Fibroblast of mammary gland (primary cell): ENCODE measurements at regions not wholly inside any gene's neighbourhood (a gene's known extent, or its start where the extent isn't known, plus 50 kb on each side); places are given as distances from the start of the nearest gene placed in this dataset.
"Not testable (repeated sequence)": the region's sequence is repeated elsewhere in the genome, so short reads cannot be mapped to it uniquely, and the experiment has no call there.

Source experiments
- DNase-seq: peaks from one replicate; pipeline ENCODE4 v3.0.0-alpha.2; 2010; ENCODE audit warnings: low read depth
- H3K4me3 ChIP-seq: 2 replicates; pipeline ENCODE4 v1.5.1; 2011; ENCODE audit warnings: low read depth, mild to moderate bottlenecking, low read length, moderate library complexity; ENCODE audit not compliant: control insufficient read depth
- TF ChIP-seq, protein P1 (sequence below): conservative IDR thresholded peaks from 2 replicates; pipeline ENCODE4 v1.5.1; 2011; ENCODE audit warnings: low read depth, low read length, inconsistent platforms; ENCODE audit not compliant: control insufficient read depth, insufficient read depth

- no peak for DNase-seq
- TF ChIP-seq, protein P1, sequence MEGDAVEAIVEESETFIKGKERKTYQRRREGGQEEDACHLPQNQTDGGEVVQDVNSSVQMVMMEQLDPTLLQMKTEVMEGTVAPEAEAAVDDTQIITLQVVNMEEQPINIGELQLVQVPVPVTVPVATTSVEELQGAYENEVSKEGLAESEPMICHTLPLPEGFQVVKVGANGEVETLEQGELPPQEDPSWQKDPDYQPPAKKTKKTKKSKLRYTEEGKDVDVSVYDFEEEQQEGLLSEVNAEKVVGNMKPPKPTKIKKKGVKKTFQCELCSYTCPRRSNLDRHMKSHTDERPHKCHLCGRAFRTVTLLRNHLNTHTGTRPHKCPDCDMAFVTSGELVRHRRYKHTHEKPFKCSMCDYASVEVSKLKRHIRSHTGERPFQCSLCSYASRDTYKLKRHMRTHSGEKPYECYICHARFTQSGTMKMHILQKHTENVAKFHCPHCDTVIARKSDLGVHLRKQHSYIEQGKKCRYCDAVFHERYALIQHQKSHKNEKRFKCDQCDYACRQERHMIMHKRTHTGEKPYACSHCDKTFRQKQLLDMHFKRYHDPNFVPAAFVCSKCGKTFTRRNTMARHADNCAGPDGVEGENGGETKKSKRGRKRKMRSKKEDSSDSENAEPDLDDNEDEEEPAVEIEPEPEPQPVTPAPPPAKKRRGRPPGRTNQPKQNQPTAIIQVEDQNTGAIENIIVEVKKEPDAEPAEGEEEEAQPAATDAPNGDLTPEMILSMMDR: no peak
- H3K4me3 ChIP-seq: no peak overlapping the region
These were observed 309.1 kb downstream of the TLL1 start for GRCh38 chr4:166182145-166182544.

- no peak for DNase-seq
- no peak overlapping the region for H3K4me3 ChIP-seq
- TF ChIP-seq, protein P1: no peak
These were observed 322.1 kb downstream of the TLL1 start for GRCh38 chr4:166195101-166195500.

GRCh38 chr4:166197166-166197565 is 324.1 kb downstream of the TLL1 start:
- DNase-seq: no peak
- TF ChIP-seq, protein P1: no peak
- no peak overlapping the region for H3K4me3 ChIP-seq

GRCh38 chr4:166198041-166198440 is 325.0 kb downstream of the TLL1 start:
- H3K4me3 ChIP-seq: no peak overlapping the region
- TF ChIP-seq, protein P1: no peak
- DNase-seq: no peak

- H3K4me3 ChIP-seq: no peak overlapping the region
- TF ChIP-seq, protein P1: no peak
- DNase-seq: no peak
These were observed 325.7 kb downstream of the TLL1 start for GRCh38 chr4:166198516-166199310.

DNA sequence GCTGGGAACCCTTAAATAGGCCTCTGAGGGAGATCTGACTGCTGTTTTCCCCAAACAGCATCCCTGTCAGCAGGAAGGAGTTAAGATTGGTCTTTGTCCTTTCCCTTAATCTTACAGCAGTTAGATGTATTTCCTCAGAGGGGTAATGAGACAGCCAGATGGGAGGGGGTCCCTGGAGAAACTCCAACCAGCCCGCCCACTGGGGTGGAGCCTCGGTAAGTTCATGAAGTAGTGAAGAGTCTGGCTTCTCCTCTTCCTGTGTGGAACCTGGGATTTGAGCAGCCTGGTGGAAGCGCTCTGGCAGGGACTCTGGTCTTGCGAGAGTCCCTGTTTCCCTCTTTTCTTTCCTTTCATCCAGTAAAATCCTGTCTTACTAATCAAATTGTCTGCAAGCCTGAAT is 330.0 kb downstream of the TLL1 start:
- no peak for DNase-seq
- no peak overlapping the region for H3K4me3 ChIP-seq
- TF ChIP-seq, protein P1: no peak

- H3K4me3 ChIP-seq, DNase-seq: not testable (repeated sequence)
These were observed 339.3 kb downstream of the TLL1 start for GRCh38 chr4:166212326-166212725.
